Omental fat pad (tissue), 3 donors: ENCODE measurements at regions not wholly inside any gene's neighbourhood (a gene's known extent, or its start where the extent isn't known, plus 50 kb on each side); places are given as distances from the start of the nearest gene placed in this dataset.
"Not testable (repeated sequence)": the region's sequence is repeated elsewhere in the genome, so short reads cannot be mapped to it uniquely, and the experiment has no call there.

ENCODE experiments used
- ATAC-seq: fragments of 150-250 bp; one replicate; pipeline ENCODE4 v1.9.1; 2016; ENCODE audit warnings: mild to moderate bottlenecking, moderate library complexity; ENCODE audit not compliant: low FRiP score
- DNase-seq: peaks from one replicate; pipeline ENCODE4 v3.0.0-alpha.2; 2019; ENCODE audit warnings: low spot score
- CTCF ChIP-seq, 3 donors: fragments of 450-650 bp; IDR thresholded peaks; one replicate each; pipeline ENCODE4 v1.5.1; 2016 to 2017; ENCODE audit warnings: antibody characterized with exemption in 3 of 3, mild to moderate bottlenecking in 3 of 3, moderate library complexity in 2 of 3

- no peak for TF ChIP-seq CTCF (IDR thresholded peaks at IDR 0.05)
- ATAC-seq (no peak), DNase-seq (no peak)
These were observed 859.5 kb upstream of the NDST4 start for GRCh38 chr4:115972967-115973366.

- no peak for DNase-seq
- no peak for ATAC-seq
- TF ChIP-seq CTCF (IDR thresholded peaks at IDR 0.05), result no peak
These were observed 857.4 kb upstream of the NDST4 start for GRCh38 chr4:115970859-115971258.

GRCh38 chr4:115969756-115970155, 856.3 kb upstream of the NDST4 start:
- DNase-seq (no peak), ATAC-seq (no peak)
- TF ChIP-seq CTCF (IDR thresholded peaks at IDR 0.05), result no peak

- ATAC-seq, result no peak
- no peak for DNase-seq
- no peak for TF ChIP-seq CTCF (IDR thresholded peaks at IDR 0.05)
These were observed 852.2 kb upstream of the NDST4 start for GRCh38 chr4:115965588-115965987.

- not testable (repeated sequence) for ATAC-seq
These were observed 842.8 kb upstream of the NDST4 start for GRCh38 chr4:115956054-115956796.

GRCh38 chr4:115950806-115951205, 837.4 kb upstream of the NDST4 start:
- ATAC-seq (no peak), DNase-seq (no peak)
- no peak for TF ChIP-seq CTCF (IDR thresholded peaks at IDR 0.05)

More at GRCh38 chr4:115956054-115956796, 842.8 kb upstream of the NDST4 start:
- DNase-seq, result not testable (repeated sequence)

- not testable (repeated sequence) for ATAC-seq, DNase-seq
These were observed 836.7 kb upstream of the NDST4 start for GRCh38 chr4:115949974-115950743.

GRCh38 chr4:115945026-115945425, 831.6 kb upstream of the NDST4 start:
- ATAC-seq, result no peak
- TF ChIP-seq CTCF (IDR thresholded peaks at IDR 0.05), result no peak
- no peak for DNase-seq
